ENCODE measurements at regions not wholly inside any gene's neighbourhood (a gene's known extent, or its start where the extent isn't known, plus 50 kb on each side); places are given as distances from the start of the nearest gene placed in this dataset.

DNA sequence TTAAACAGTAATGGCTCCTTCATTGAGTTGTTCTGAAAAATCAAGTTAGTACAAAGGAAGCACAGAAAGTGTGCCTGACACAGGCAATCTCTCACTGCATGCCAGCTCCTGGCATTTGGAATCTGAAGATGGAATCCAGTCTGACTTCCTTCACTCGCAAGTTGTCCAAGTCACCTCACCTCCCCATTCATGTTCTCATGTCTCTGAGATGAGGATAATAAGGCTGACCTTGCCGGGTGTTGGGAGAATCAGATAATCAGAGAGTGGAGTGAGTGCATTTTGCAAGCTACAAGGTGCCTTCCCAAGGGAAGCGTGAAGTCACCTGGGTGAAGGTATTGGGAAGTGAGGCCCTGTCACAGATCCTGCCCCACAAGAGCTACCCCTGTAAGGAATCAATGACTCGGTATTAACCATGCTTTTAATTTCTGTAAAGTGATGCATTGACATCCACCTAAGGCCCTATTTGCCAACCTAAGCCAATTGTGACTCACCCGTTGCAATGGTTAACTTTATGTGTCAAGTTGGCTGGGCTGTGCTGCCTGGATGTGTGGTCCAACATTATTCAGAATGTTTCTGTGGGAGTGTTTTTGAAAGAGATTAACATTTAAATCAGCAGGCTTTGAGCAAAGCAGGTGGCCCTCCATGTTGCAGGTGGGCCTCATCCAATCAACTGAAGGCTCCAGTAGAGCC, 62.5 kb upstream of the TARBP1 start:
- Histone ChIP-seq H3K36me3 (ENCODE audit: control insufficient read depth in 2 of 2, extremely low read depth in 1 of 2, insufficient read depth in 2 of 2, low read length in 2 of 2) (no peaks in the 10 kb centered on the region), H3K9me1 (replicated peaks; ENCODE audit: control insufficient read depth, extremely low read depth, insufficient read depth, low read length) (no peaks in the 10 kb centered on the region), H3K27ac (ENCODE audit: insufficient read depth, low read depth, low read length) (no peak overlapping the region), H2AFZ (ENCODE audit: low read depth, low read length) (no peak overlapping the region), H3K9ac (replicated peaks; ENCODE audit: extremely low read depth, insufficient read depth, low read length) (no peak overlapping the region), H3K4me3 (replicated peaks in 1 of 3; ENCODE audit: insufficient read depth in 1 of 3, low read depth in 1 of 3, low read length in 3 of 3) (no peak overlapping the region), H3K4me1 (ENCODE audit: control insufficient read depth, extremely low read depth, insufficient read depth, low read length) (peaks cover 24% of the 10 kb centered on the region), H3K9me3 (replicated peaks; ENCODE audit: control insufficient read depth, insufficient read depth, low read length) (no peaks in the 10 kb centered on the region), H3K27me3 (ENCODE audit: control insufficient read depth in 2 of 2, insufficient read depth in 2 of 2, low read length in 2 of 2) (no peaks in the 10 kb centered on the region), H3K4me2 (ENCODE audit: insufficient read depth, low read length) (no peak overlapping the region), H3K79me2 (ENCODE audit: control insufficient read depth, insufficient read depth, low read length) (no peaks in the 10 kb centered on the region), H4K20me1 (replicated peaks; ENCODE audit: control insufficient read depth, extremely low read depth, insufficient read depth, low read length) (no peaks in the 10 kb centered on the region)
- CTCF ChIA-PET, result interaction anchor here (2.0 kb wide), 1 partner anchor 54 kb away, joined by 5 read pairs; no protein-coding TSS in a partner anchor
- no TSS peak for BruUV-seq (replicated peaks)
- DNase-seq (ENCODE audit: low read depth, low spot score), result no peak
- no peak for FAIRE-seq
- no peak for TF ChIP-seq MYC (IDR thresholded peaks at IDR 0.05; ENCODE audit: low read depth, low read length)
- no peak for TF ChIP-seq EZH2 (IDR thresholded peaks at IDR 0.05; ENCODE audit: borderline replicate concordance, low read depth, low read length, severe bottlenecking)
- no peak for TF ChIP-seq FOS (IDR thresholded peaks at IDR 0.05; ENCODE audit: borderline replicate concordance, insufficient read depth, low read length)
- TF ChIP-seq POLR2A (IDR thresholded peaks at IDR 0.05; ENCODE audit: low read depth, low read length), result no peak
- no peak for TF ChIP-seq GATA2 (IDR thresholded peaks at IDR 0.05; ENCODE audit: insufficient read depth, insufficient read length, low read depth, low read length)
- TF ChIP-seq POLR2AphosphoS5 (IDR thresholded peaks at IDR 0.05; ENCODE audit: insufficient read depth, low read depth, low read length), result no peak
- no peak for TF ChIP-seq JUN (IDR thresholded peaks at IDR 0.05; ENCODE audit: borderline replicate concordance, insufficient read depth, insufficient read length, low read depth)
- TF ChIP-seq MAX (IDR thresholded peaks at IDR 0.05; ENCODE audit: insufficient read depth, insufficient read length), result no peak
- TF ChIP-seq, protein P1, sequence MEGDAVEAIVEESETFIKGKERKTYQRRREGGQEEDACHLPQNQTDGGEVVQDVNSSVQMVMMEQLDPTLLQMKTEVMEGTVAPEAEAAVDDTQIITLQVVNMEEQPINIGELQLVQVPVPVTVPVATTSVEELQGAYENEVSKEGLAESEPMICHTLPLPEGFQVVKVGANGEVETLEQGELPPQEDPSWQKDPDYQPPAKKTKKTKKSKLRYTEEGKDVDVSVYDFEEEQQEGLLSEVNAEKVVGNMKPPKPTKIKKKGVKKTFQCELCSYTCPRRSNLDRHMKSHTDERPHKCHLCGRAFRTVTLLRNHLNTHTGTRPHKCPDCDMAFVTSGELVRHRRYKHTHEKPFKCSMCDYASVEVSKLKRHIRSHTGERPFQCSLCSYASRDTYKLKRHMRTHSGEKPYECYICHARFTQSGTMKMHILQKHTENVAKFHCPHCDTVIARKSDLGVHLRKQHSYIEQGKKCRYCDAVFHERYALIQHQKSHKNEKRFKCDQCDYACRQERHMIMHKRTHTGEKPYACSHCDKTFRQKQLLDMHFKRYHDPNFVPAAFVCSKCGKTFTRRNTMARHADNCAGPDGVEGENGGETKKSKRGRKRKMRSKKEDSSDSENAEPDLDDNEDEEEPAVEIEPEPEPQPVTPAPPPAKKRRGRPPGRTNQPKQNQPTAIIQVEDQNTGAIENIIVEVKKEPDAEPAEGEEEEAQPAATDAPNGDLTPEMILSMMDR (IDR thresholded peaks at IDR 0.05; ENCODE audit: extremely low read depth in 1 of 2, insufficient read depth in 1 of 2, low read depth in 1 of 2, low read length in 2 of 2), result no peak
- intact Hi-C loops (cut with micrococcal nuclease), result no loop called here
- dilution Hi-C loops (cut with MboI; ENCODE audit: extremely low pct_ligation_motif_present, low sequenced_read_pairs), result no loop called here
- POLR2A ChIA-PET, result no interaction called here
